Subcutaneous abdominal adipose tissue (tissue), 5 donors: ENCODE measurements at regions not wholly inside any gene's neighbourhood (a gene's known extent, or its start where the extent isn't known, plus 50 kb on each side); places are given as distances from the start of the nearest gene placed in this dataset.
A peak's percentile ranks its signal among the peaks of the same experiment; 100 is the strongest.

ENCODE experiments used
- H3K27ac ChIP-seq: one replicate; pipeline ENCODE4 v1.7.0; 2013; ENCODE audit warnings: low read depth, mild to moderate bottlenecking, inconsistent platforms, low read length, moderate library complexity
- H3K27me3 ChIP-seq, 5 donors: one replicate each; pipeline ENCODE4 v1.7.0; 2013; ENCODE audit warnings: low read length in 5 of 5, inconsistent platforms in 1 of 5; ENCODE audit not compliant: control insufficient read depth in 5 of 5, insufficient read depth in 4 of 5
- H3K36me3 ChIP-seq, 5 donors: one replicate each; pipeline ENCODE4 v1.7.0; 2013; ENCODE audit warnings: low read length in 5 of 5; ENCODE audit not compliant: control insufficient read depth in 5 of 5, insufficient read depth in 5 of 5
- H3K4me1 ChIP-seq, 5 donors: one replicate each; pipeline ENCODE4 v1.7.0; 2013; ENCODE audit warnings: low read length in 5 of 5, mild to moderate bottlenecking in 3 of 5, moderate library complexity in 1 of 5; ENCODE audit not compliant: control insufficient read depth in 5 of 5, insufficient read depth in 5 of 5
- H3K4me3 ChIP-seq, 5 donors: one replicate each; pipeline ENCODE4 v1.7.0; 2013; ENCODE audit warnings: low read length in 5 of 5, low read depth in 1 of 5
- H3K9ac ChIP-seq, 5 donors: one replicate each; pipeline ENCODE4 v1.7.0; 2013; ENCODE audit warnings: low read length in 5 of 5, mild to moderate bottlenecking in 4 of 5, moderate library complexity in 3 of 5
- H3K9me3 ChIP-seq, 5 donors: one replicate each; pipeline ENCODE4 v1.7.0; 2013; ENCODE audit warnings: low read length in 5 of 5; ENCODE audit not compliant: control insufficient read depth in 5 of 5
- donor health status: healthy.
- donor health status: healthy.
- donor health status: healthy.
- donor health status: healthy.
- donor health status: healthy.

DNA sequence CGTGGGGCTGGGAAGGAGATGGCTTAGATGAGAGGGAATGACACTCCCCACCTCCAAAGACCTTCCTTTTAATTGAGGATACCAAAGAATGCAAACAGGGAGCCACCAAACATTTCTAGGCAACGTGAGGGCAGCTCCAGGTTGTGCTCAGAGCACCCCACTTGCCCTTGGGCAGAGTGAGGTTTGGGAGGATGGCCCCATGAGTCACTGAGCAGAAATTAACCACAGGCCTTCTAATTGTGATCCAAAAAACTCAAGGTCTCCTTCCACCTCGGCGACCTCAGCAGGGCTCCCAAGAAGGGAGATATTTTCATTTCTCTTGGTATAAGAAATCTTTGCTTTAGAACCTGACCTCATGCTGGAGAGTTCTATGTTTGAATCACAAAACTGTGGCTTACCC lies 305.0 kb upstream of the TPM1 start:
- Histone ChIP-seq H3K36me3 (peaks cover 25 to 60% (median 52%) of the 10 kb centered on the region in 5 donors), H3K27me3 (no peaks in the 10 kb centered on the region), H3K4me3 (no peak overlapping the region)

DNA sequence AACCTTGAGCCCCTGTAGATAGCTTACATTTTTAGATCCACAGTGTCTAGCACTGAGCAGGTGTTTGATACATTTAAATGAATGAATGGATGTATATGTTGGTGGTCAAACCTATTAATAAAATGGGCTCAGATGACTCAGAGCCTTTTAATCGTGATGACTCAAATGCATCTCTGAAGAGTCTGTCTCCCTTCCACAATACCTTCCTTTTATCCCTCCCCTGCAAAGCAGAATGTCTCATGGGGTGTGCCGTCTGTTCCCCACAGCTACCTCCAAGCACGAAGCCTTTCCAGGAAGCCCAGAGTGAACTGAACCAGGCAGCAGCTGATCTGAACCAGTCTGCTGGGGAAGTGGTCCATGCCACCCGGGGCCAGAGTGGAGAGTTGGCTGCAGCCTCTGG lies 303.5 kb upstream of the TPM1 start:
- Histone ChIP-seq H3K9ac (no peak overlapping the region), H3K4me1 (peaks cover 8 to 19% (median 12%) of the 10 kb centered on the region in 5 donors), H3K9me3 (no peaks in the 10 kb centered on the region), H3K4me3 (no peak overlapping the region), H3K27ac (no peak overlapping the region), H3K36me3 (peaks cover 14 to 62% (median 52%) of the 10 kb centered on the region in 5 donors), H3K27me3 (no peaks in the 10 kb centered on the region)

More for the DNA sequence above, 305.0 kb upstream of the TPM1 start:
- H3K9me3 ChIP-seq, result no peaks in the 10 kb centered on the region
- H3K27ac ChIP-seq, result no peak overlapping the region
- H3K9ac ChIP-seq, result no peak overlapping the region
- H3K4me1 ChIP-seq, result peaks cover 8 to 17% (median 10%) of the 10 kb centered on the region in 5 donors

DNA sequence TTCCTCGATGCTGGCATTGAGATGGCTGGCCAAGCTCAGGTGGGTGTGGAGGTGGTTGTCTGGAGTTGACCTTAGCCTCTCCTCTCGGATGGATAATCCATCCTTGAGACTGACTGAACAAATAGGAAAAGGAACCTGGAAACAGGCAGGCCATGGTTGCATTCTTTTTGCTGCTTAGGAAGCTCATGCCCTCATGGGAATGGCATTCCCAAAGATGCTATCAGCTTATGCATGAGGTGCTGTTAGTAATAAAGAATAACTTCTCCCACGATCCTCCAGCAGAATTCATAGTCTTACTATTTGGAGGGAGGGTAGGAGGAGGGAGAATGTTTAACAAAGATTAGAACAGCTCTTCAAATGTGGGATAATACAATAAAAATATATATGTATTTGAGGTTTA lies 303.0 kb upstream of the TPM1 start:
- no peaks in the 10 kb centered on the region for H3K9me3 ChIP-seq
- H3K4me1 ChIP-seq, result peaks cover 8 to 19% (median 12%) of the 10 kb centered on the region in 5 donors
- H3K27me3 ChIP-seq, result no peaks in the 10 kb centered on the region
- no peak overlapping the region for H3K27ac ChIP-seq
- H3K9ac ChIP-seq, result no peak overlapping the region
- peaks cover 10 to 58% (median 50%) of the 10 kb centered on the region in 5 donors for H3K36me3 ChIP-seq
- H3K4me3 ChIP-seq, result no peak overlapping the region

DNA sequence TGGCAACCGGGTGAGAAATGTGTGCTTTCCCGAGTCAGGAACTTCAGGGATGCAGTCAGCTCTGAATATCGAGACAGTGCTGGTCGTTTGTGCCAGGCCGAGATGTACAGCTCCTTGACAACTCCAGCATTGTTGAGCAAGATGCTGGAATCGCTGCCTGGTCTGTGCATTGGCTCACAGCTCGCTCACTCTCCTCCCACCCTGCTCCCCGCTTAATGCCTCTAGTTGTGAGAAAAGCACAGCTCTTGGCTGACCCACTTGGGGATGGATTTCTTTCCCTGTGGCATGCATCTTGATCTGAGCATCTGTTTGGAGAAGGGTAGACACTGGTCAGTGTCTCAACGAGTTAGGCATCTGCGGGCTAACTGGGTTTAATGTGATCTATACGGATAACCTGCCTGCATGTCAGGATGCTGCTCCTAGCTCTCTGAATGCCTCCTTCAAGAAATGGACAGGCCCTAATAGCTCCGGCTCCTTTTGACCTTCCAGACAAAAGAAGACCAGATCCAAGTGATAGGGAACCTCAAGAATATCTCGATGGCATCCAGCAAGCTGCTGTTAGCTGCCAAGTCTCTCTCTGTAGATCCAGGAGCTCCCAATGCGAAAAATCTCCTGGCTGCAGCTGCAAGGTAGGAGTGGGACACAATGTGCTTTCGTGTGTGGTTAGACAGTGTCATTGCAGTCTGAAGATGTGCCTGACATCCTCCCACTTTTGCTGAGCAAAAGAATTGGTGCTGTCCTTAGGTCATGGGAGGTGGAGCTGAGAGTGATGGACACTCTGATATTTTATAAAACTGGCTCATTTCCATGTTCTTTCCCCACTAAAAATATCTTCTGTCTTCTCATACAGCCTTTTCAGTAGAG lies 302.2 kb upstream of the TPM1 start:
- Histone ChIP-seq H3K4me1 (peaks cover 8 to 19% (median 12%) of the 10 kb centered on the region in 5 donors), H3K9me3 (no peaks in the 10 kb centered on the region), H3K27ac (no peak overlapping the region), H3K4me3 (no peak overlapping the region), H3K27me3 (no peaks in the 10 kb centered on the region), H3K9ac (no peak overlapping the region), H3K36me3 (peaks cover 6 to 52% (median 47%) of the 10 kb centered on the region in 5 donors)

DNA sequence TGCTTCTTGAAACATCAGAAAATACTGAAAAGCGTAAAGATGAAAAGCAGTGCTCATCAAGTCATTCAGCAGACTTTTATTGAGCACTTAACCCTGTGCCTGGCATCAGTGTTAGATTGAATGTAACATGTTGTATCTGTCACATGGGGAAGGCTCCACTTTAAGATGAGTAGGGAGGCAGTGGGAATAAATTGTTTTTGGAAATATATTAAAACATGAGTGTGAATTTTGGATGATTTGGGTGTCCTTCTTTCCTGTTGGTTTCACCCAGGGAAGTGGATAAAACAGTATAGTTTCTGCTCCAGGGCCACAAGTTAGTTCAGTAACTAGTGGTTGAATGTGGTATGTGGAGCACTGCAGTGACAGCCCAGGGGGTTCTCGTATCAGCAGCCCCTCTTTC lies 301.4 kb upstream of the TPM1 start:
- H3K9ac ChIP-seq, result no peak overlapping the region
- H3K27ac ChIP-seq, result peak overlapping the region; percentile 91
- H3K4me3 ChIP-seq, result no peak overlapping the region
- peaks cover 8 to 19% (median 12%) of the 10 kb centered on the region in 5 donors for H3K4me1 ChIP-seq
- no peaks in the 10 kb centered on the region for H3K27me3 ChIP-seq
- H3K36me3 ChIP-seq, result peaks cover 5 to 52% (median 47%) of the 10 kb centered on the region in 5 donors
- no peaks in the 10 kb centered on the region for H3K9me3 ChIP-seq

DNA sequence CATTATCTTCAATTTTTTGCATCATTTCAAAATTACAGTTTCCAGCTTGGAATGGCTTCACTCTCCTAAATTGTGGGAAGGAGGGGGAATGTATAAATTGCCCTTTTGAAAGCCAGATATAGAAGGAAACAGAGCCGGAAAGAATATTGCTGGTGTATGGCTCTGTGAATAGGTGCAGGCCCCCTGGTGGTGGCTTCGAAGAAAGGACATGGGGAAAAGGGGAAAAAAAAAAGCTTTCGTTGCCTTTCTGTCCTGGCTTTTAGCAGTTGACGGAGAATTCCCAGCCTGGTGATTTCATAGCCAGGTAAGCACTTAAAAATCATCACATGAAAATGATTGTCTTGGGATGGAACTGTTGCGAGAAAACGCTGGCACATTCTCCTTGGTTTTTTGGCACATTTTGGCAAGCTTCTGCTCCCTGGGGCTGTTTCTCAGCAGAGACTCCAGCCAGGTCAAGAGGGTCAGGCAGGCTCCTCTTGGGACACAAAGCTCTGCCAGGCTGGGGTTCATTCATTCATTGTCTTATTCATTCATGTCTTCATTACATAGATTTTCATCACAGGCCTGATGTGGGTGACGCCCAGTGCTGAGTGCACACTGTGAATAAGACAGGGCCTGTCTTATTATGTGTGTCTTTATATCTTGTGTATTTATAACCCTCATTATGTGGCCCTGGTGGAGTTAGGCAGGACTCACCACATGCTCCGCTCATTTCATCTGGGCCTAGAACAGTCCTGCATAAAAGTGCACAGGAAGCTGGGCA lies 300.0 kb upstream of the TPM1 start:
- H3K9ac ChIP-seq, result peak overlapping the region in 1 of 5 donors; percentile 42

DNA sequence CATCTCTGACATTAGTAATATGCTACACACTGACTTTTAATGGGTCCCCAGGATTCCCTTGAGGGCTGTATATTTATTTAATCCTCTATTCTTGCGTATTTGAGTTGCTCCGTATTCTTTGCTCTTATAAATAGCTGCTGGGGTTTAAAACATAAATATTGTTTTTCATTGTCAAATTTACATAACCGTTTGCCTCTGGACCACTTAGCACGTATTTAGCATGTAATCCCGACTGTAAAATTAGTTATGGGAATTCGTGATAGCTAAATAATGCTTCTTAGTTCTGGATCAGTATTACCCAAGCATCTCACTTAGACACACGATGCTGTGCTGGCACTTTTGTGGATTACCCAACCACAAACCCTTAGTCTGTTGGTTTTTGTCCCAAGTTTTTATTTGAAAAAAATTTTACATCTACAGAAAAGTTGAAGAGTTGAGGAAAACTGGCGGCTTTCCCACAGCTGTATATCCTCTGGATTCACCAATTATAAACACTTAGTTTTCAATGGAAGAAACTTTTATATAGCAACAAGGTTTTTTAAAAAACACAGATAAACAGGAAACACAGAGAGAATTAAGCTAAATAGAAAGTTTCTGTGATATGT lies 296.8 kb upstream of the TPM1 start:
- Histone ChIP-seq H3K9ac (no peak overlapping the region), H3K27me3 (no peaks in the 10 kb centered on the region), H3K4me3 (no peak overlapping the region), H3K27ac (no peak overlapping the region), H3K4me1 (peaks cover 8 to 19% (median 12%) of the 10 kb centered on the region in 5 donors), H3K36me3 (peaks cover 12 to 24% (median 20%) of the 10 kb centered on the region in 5 donors), H3K9me3 (no peaks in the 10 kb centered on the region)

More for the DNA sequence above, 300.0 kb upstream of the TPM1 start:
- Histone ChIP-seq H3K36me3 (peaks cover 5 to 44% (median 38%) of the 10 kb centered on the region in 5 donors), H3K27me3 (no peaks in the 10 kb centered on the region), H3K9me3 (no peaks in the 10 kb centered on the region), H3K27ac (peak overlapping the region; percentile 91), H3K4me1 (peaks cover 8 to 19% (median 12%) of the 10 kb centered on the region in 5 donors), H3K4me3 (no peak overlapping the region)

DNA sequence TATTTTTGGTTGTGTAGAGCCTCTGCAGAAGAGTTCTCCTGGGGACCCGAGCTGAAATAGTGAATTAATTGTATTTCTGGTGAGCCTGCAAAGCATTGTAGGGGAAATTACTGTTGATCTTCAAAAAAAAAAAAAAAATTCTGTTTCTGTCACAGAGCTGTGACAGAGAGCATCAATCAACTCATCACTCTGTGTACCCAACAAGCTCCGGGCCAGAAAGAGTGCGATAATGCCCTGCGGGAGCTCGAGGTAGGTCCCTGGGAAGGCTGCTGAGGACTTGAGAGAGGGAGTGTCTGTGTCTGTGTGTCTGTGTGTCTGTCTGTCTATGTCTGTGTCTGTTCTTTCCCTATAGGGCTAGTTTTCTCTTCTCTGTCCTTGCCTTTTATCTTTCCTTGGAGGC lies 294.4 kb upstream of the TPM1 start:
- no peaks in the 10 kb centered on the region for H3K9me3 ChIP-seq
- H3K27me3 ChIP-seq, result no peaks in the 10 kb centered on the region
- peaks cover 0 to 2% (median 0%) of the 10 kb centered on the region in 5 donors for H3K4me1 ChIP-seq
- peaks cover 19 to 44% (median 34%) of the 10 kb centered on the region in 5 donors for H3K36me3 ChIP-seq
- no peak overlapping the region for H3K9ac ChIP-seq
- H3K27ac ChIP-seq, result no peak overlapping the region
- H3K4me3 ChIP-seq, result no peak overlapping the region

DNA sequence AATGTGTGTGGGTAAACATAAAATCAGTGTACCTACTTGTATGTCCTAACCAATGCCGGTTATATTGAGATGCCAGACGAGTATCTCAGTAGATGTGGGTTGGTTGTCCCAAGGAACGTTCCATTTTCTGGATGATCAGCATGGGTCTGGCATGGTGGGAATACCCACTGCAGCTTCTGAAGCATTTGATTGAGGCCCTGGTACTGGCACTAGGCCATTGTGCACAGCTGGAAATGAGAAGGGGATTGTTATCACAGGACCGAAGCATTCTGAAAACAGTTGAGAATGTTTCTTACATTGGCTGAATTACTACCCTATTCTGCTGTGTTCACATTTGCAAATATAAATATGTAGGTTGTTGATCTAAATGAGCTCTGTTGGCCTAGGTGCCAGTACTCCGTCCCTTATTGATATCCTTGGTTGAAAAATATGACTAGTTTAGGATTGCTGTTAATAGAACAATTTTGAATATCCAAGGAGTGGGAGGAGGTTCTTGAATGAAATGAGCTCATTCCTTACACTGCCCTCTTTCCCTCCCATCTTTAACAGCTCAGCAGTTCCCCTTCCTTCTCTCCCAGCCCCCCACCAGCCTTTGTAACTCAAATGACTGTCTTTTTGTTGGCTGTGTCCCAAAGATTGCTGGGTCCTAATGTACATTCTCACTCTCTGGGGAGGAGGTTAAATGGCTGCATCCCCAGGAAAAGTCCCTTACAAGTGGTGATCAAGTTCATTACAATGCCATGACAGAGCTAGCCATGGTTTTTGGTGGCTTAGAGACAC lies 293.3 kb upstream of the TPM1 start:
- Histone ChIP-seq H3K9me3 (no peaks in the 10 kb centered on the region), H3K4me1 (peaks cover 0 to 3% (median 0%) of the 10 kb centered on the region in 5 donors), H3K27ac (no peak overlapping the region), H3K4me3 (no peak overlapping the region), H3K9ac (no peak overlapping the region), H3K36me3 (peaks cover 21 to 47% (median 37%) of the 10 kb centered on the region in 5 donors), H3K27me3 (no peaks in the 10 kb centered on the region)
